GM10248 (cell line): ENCODE measurements at regions not wholly inside any gene's neighbourhood (a gene's known extent, or its start where the extent isn't known, plus 50 kb on each side); places are given as distances from the start of the nearest gene placed in this dataset.

ENCODE experiments used
- CTCF ChIA-PET: fragments of 300-600 bp; sonication (Branson Sonifier 250); formaldehyde crosslinking; extraction: SDS; loops from one replicate; lab custom pipeline; 2021; ENCODE audit warnings: antibody characterized with exemption; lab: Yijun Ruan, JAX
- POLR2A ChIA-PET: fragments of 350-650 bp; sonication (Branson Sonifier 250); formaldehyde crosslinking; extraction: SDS; loops from one replicate; lab custom pipeline; 2020; ENCODE audit warnings: antibody characterized with exemption; lab: Yijun Ruan, JAX
- DNase-seq: peaks from one replicate; pipeline ENCODE4 v3.0.0; 2012; ENCODE audit errors: extremely low spot score
- TF ChIP-seq, protein P1 (sequence below): IDR thresholded peaks from 2 replicates; pipeline ENCODE4 v1.5.1; 2012; ENCODE audit warnings: mild to moderate bottlenecking, low read depth; ENCODE audit errors: extremely low read depth, missing control alignments, control extremely low read depth

DNA sequence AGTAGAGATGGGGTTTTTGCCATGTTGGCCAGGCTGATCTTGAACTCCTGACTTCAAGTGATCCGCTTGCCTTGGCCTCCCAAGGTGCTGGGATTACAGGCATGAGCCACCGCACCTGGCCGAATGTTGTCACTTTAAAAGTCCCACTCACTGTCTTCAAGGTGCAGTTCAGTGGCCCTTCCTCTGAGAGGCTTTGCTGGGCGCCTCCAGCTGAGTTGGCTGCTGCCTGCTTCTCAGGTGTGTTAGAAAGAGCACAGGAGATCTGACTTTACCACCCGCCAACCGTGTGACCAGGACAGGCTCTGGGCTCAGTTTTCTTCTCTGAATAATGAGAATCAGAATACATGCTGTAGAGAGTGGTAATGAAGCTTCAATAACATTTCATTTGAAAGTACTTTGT lies 207.4 kb downstream of the CEP135 start:
- CTCF ChIA-PET: no interaction called here
- TF ChIP-seq, protein P1, sequence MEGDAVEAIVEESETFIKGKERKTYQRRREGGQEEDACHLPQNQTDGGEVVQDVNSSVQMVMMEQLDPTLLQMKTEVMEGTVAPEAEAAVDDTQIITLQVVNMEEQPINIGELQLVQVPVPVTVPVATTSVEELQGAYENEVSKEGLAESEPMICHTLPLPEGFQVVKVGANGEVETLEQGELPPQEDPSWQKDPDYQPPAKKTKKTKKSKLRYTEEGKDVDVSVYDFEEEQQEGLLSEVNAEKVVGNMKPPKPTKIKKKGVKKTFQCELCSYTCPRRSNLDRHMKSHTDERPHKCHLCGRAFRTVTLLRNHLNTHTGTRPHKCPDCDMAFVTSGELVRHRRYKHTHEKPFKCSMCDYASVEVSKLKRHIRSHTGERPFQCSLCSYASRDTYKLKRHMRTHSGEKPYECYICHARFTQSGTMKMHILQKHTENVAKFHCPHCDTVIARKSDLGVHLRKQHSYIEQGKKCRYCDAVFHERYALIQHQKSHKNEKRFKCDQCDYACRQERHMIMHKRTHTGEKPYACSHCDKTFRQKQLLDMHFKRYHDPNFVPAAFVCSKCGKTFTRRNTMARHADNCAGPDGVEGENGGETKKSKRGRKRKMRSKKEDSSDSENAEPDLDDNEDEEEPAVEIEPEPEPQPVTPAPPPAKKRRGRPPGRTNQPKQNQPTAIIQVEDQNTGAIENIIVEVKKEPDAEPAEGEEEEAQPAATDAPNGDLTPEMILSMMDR: no peak
- no peak for DNase-seq
- POLR2A ChIA-PET: no interaction called here

DNA sequence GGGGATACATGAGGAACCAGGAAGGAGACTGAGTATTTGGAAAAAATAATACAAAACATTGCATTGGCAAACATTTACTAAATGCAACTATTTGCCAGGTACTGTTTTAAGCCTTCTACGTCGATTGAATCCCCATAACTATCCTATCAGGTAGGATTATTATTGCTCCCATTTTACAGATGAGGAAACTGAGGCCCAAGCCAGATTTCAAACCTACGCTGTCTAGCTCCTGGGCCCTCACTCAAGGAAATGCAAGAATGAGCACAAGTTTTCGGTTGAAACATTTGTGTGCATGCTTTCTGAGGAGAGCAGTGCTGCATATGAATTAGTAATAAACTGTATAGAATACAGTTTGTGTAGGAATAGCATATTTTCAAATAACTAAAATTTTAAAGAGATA lies 206.7 kb downstream of the CEP135 start:
- DNase-seq: no peak
- CTCF ChIA-PET: interaction anchor here (1.4 kb wide), 1 partner anchor 10 kb away, joined by 5 read pairs; no protein-coding TSS in a partner anchor
- TF ChIP-seq, protein P1: no peak
- POLR2A ChIA-PET: no interaction called here

- POLR2A ChIA-PET: no interaction called here
- TF ChIP-seq, protein P1: no peak
- DNase-seq: no peak
- CTCF ChIA-PET: interaction anchor here (1.7 kb wide), 1 partner anchor 9 kb away, joined by 4 read pairs; no protein-coding TSS in a partner anchor
These were observed 200.8 kb downstream of the CEP135 start for GRCh38 chr4:56149591-56149990.

DNA sequence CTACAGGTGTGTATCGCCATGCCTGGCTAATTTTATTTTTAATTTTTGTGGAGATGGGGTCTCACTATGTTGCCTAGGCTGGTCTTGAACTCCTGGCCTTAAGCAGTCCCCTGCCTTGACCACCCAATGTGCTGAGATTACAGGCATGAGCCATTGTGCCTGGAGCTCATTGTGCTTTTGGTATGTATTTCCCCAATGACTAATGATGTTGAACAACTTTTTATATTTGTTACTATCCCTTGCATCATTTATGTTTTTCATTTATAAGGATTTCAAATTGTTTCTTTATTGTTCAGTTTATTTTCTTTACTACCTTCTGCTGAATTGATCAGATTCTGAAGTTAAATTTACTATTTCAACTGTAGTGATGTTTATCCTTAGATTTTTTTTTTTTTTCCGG lies 199.7 kb downstream of the CEP135 start:
- ChIA-PET POLR2A (no interaction called here), CTCF (no interaction called here)
- no peak for DNase-seq
- TF ChIP-seq, protein P1: no peak

DNA sequence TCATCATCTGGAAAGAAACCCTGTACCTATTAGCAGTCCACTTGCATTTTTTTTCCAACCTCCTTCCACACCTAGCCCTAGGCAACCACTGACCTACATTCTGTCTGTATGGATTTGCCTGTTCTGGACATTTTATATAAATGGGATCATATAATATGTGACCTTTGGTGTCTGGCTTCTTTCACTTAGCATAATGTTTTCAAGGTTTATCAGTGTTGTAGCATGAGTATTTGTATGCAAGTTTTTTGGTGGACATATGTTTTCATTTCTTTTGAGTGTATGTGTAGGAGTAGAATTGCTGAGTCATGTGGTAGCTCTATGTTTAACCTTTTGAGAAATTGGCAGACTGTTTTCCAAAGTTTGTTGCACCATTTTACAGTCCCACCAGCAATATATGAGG lies 198.6 kb downstream of the CEP135 start:
- no peak for DNase-seq
- TF ChIP-seq, protein P1: no peak
- ChIA-PET POLR2A (no interaction called here), CTCF (no interaction called here)

- POLR2A ChIA-PET: no interaction called here
- no peak for DNase-seq
- TF ChIP-seq, protein P1: no peak
- CTCF ChIA-PET: no interaction called here
These were observed 198.2 kb downstream of the CEP135 start for GRCh38 chr4:56146956-56147355.

- DNase-seq: no peak
- TF ChIP-seq, protein P1: no peak
- POLR2A ChIA-PET: no interaction called here
- CTCF ChIA-PET: no interaction called here
These were observed 193.3 kb downstream of the CEP135 start for GRCh38 chr4:56142088-56142487.
